BJ (cell line): ENCODE measurements at regions not wholly inside any gene's neighbourhood (a gene's known extent, or its start where the extent isn't known, plus 50 kb on each side); places are given as distances from the start of the nearest gene placed in this dataset.
A peak's percentile ranks its signal among the peaks of the same experiment; 100 is the strongest.
"Not testable (repeated sequence)": the region's sequence is repeated elsewhere in the genome, so short reads cannot be mapped to it uniquely, and the experiment has no call there.

Experiments used
- CTCF ChIA-PET: fragments of 350-600 bp; formaldehyde crosslinking; extraction: SDS; loops from one replicate; lab custom pipeline; 2021; ENCODE audit warnings: antibody characterized with exemption, inconsistent platforms; lab: Yijun Ruan, JAX
- POLR2A ChIA-PET: fragments of 300-600 bp; sonication (Branson Sonifier 250); formaldehyde crosslinking; extraction: SDS; loops from one replicate; lab custom pipeline; 2021; ENCODE audit warnings: antibody characterized with exemption; lab: Charles Lee
- DNase-seq: peaks from one replicate; pipeline ENCODE4 v3.0.0-alpha.2; 2011; ENCODE audit warnings: low read depth
- H3K27me3 ChIP-seq: 2 replicates; pipeline ENCODE4 v1.6.0; 2011; ENCODE audit warnings: low read length; ENCODE audit not compliant: control insufficient read depth, insufficient read depth
- H3K36me3 ChIP-seq: 2 replicates; pipeline ENCODE4 v1.5.1; 2011; ENCODE audit warnings: low read length; ENCODE audit not compliant: control insufficient read depth, insufficient read depth
- H3K4me3 ChIP-seq: 2 replicates; pipeline ENCODE4 v1.5.1; 2011; ENCODE audit warnings: low read depth, mild to moderate bottlenecking, control low read depth, low read length
- TF ChIP-seq, protein P1 (sequence below): IDR thresholded peaks from 2 replicates; pipeline ENCODE4 v1.5.1; 2011; ENCODE audit warnings: low read depth, mild to moderate bottlenecking, control low read depth, inconsistent platforms, low read length, moderate library complexity; ENCODE audit not compliant: insufficient read depth

DNA sequence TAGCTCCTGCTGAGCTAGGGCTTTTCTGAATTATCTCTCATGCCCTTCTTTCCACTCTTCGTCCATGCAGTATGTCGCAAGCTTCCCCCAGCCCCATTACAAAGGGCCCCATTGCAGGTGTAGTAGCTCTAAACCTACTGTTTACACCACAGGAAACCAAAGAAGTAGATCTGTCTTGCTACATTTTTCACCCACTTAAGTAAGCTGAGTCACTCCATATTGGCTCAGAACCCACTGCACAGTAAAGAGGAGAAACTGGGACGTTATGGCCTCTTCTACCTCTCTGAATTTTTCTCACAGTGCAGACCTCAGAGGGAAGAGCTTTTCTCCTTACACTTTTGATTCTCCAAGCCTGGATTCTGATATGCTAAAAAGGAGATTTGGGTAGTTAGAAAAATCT is 200.2 kb downstream of the SMARCA1 start:
- H3K27me3 ChIP-seq = no peaks in the 10 kb centered on the region
- ChIA-PET POLR2A (no interaction called here), CTCF (no interaction called here)
- no peak overlapping the region for H3K4me3 ChIP-seq
- TF ChIP-seq, protein P1, sequence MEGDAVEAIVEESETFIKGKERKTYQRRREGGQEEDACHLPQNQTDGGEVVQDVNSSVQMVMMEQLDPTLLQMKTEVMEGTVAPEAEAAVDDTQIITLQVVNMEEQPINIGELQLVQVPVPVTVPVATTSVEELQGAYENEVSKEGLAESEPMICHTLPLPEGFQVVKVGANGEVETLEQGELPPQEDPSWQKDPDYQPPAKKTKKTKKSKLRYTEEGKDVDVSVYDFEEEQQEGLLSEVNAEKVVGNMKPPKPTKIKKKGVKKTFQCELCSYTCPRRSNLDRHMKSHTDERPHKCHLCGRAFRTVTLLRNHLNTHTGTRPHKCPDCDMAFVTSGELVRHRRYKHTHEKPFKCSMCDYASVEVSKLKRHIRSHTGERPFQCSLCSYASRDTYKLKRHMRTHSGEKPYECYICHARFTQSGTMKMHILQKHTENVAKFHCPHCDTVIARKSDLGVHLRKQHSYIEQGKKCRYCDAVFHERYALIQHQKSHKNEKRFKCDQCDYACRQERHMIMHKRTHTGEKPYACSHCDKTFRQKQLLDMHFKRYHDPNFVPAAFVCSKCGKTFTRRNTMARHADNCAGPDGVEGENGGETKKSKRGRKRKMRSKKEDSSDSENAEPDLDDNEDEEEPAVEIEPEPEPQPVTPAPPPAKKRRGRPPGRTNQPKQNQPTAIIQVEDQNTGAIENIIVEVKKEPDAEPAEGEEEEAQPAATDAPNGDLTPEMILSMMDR = no peak
- DNase-seq = no peak
- no peaks in the 10 kb centered on the region for H3K36me3 ChIP-seq

GRCh38 chrX:129318375-129318774 is 204.9 kb downstream of the SMARCA1 start:
- TF ChIP-seq, protein P1 = peak; percentile 28
- H3K36me3 ChIP-seq = no peaks in the 10 kb centered on the region
- ChIA-PET POLR2A (no interaction called here), CTCF (interaction anchor here (1.3 kb wide), 1 partner anchor 43 kb away, joined by 4 read pairs; no protein-coding TSS in a partner anchor)
- no peak overlapping the region for H3K4me3 ChIP-seq
- no peaks in the 10 kb centered on the region for H3K27me3 ChIP-seq
- no peak for DNase-seq

GRCh38 chrX:129316461-129316860 is 206.8 kb downstream of the SMARCA1 start:
- TF ChIP-seq, protein P1 = no peak
- no peaks in the 10 kb centered on the region for H3K36me3 ChIP-seq
- ChIA-PET CTCF (no interaction called here), POLR2A (no interaction called here)
- no peaks in the 10 kb centered on the region for H3K27me3 ChIP-seq
- H3K4me3 ChIP-seq = no peak overlapping the region
- no peak for DNase-seq

- H3K27me3 ChIP-seq = no peaks in the 10 kb centered on the region
- H3K36me3 ChIP-seq = no peaks in the 10 kb centered on the region
- POLR2A ChIA-PET = no interaction called here
- DNase-seq = no peak
- H3K4me3 ChIP-seq = no peak overlapping the region
- TF ChIP-seq, protein P1 = no peak
- CTCF ChIA-PET = no interaction called here
Observed at GRCh38 chrX:129310000-129310399, 213.3 kb downstream of the SMARCA1 start.

DNA sequence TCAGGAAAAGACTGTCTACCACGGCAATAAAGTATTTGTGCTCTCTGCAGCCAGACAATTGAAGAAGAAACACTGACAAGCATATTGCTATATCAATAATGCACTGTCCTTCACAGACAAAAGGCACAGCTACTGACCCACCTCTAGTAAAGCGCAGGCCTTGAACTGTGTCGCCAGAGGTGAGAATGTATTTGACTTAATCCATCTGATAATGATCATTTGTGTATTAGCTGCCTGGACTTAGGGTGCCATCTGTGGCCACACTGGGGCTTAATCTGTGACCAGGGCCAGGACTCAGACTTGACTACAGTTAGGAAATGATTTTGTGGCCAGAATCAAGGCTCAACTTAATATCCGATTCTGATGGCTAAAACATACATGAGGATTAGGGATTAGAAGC is 260.4 kb downstream of the SMARCA1 start:
- CTCF ChIA-PET = no interaction called here
- TF ChIP-seq, protein P1 = no peak
- H3K4me3 ChIP-seq = no peak overlapping the region
- H3K36me3 ChIP-seq = no peaks in the 10 kb centered on the region
- no peaks in the 10 kb centered on the region for H3K27me3 ChIP-seq
- no peak for DNase-seq
- POLR2A ChIA-PET = no interaction called here

- DNase-seq, POLR2A ChIA-PET, CTCF ChIA-PET: not testable (repeated sequence)
Observed at GRCh38 chrX:129255516-129255915, 267.8 kb downstream of the SMARCA1 start.

More at GRCh38 chrX:129255516-129255915, 267.8 kb downstream of the SMARCA1 start:
- not testable (repeated sequence) for H3K36me3 ChIP-seq, H3K4me3 ChIP-seq, H3K27me3 ChIP-seq
